ENCODE measurements at regions not wholly inside any gene's neighbourhood (a gene's known extent, or its start where the extent isn't known, plus 50 kb on each side); places are given as distances from the start of the nearest gene placed in this dataset.

DNA sequence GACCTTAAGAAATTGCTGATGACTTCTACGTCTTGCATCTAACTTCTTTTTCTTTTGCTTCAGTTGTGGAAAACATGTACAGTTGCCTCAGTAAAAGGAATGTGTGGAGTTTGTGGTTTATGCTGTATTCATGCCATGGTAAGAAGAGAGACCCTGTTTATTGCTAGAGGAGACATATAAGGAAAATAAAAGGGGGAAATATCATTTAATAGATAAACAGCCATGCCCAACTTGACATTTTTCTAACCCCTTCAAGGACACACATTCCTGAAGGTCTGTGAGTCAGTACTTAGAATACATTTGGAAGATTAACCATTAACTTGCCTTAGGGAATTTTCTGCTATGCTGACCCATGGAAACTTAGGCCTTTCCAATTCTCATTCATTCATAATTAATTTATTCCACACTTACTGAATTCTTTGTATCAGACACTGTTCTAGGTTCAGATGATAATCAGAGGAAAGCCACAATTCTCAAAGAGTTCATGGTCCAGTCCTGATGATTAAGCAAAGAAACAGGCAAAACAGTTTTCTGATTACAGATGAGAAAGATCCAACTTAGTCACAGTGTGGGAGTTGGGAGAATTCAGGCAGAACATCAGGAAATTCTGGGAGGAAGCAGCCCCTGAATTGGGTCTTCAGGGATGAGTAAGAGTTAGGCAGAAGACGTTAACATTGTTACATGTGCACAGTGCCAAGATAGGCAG, 329.8 kb upstream of the RASGRP1 start:
- TF ChIP-seq, protein P1, sequence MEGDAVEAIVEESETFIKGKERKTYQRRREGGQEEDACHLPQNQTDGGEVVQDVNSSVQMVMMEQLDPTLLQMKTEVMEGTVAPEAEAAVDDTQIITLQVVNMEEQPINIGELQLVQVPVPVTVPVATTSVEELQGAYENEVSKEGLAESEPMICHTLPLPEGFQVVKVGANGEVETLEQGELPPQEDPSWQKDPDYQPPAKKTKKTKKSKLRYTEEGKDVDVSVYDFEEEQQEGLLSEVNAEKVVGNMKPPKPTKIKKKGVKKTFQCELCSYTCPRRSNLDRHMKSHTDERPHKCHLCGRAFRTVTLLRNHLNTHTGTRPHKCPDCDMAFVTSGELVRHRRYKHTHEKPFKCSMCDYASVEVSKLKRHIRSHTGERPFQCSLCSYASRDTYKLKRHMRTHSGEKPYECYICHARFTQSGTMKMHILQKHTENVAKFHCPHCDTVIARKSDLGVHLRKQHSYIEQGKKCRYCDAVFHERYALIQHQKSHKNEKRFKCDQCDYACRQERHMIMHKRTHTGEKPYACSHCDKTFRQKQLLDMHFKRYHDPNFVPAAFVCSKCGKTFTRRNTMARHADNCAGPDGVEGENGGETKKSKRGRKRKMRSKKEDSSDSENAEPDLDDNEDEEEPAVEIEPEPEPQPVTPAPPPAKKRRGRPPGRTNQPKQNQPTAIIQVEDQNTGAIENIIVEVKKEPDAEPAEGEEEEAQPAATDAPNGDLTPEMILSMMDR (IDR thresholded peaks at IDR 0.05): no peak
- TF ChIP-seq, protein P2, sequence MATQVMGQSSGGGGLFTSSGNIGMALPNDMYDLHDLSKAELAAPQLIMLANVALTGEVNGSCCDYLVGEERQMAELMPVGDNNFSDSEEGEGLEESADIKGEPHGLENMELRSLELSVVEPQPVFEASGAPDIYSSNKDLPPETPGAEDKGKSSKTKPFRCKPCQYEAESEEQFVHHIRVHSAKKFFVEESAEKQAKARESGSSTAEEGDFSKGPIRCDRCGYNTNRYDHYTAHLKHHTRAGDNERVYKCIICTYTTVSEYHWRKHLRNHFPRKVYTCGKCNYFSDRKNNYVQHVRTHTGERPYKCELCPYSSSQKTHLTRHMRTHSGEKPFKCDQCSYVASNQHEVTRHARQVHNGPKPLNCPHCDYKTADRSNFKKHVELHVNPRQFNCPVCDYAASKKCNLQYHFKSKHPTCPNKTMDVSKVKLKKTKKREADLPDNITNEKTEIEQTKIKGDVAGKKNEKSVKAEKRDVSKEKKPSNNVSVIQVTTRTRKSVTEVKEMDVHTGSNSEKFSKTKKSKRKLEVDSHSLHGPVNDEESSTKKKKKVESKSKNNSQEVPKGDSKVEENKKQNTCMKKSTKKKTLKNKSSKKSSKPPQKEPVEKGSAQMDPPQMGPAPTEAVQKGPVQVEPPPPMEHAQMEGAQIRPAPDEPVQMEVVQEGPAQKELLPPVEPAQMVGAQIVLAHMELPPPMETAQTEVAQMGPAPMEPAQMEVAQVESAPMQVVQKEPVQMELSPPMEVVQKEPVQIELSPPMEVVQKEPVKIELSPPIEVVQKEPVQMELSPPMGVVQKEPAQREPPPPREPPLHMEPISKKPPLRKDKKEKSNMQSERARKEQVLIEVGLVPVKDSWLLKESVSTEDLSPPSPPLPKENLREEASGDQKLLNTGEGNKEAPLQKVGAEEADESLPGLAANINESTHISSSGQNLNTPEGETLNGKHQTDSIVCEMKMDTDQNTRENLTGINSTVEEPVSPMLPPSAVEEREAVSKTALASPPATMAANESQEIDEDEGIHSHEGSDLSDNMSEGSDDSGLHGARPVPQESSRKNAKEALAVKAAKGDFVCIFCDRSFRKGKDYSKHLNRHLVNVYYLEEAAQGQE (IDR thresholded peaks at IDR 0.05; ENCODE audit: insufficient read depth in 1 of 2, low read depth in 2 of 2, low read length in 1 of 2): no peak

All from Panc1 (cell line).